ENCODE measurements at regions not wholly inside any gene's neighbourhood (a gene's known extent, or its start where the extent isn't known, plus 50 kb on each side); places are given as distances from the start of the nearest gene placed in this dataset.
"Not testable (repeated sequence)": the region's sequence is repeated elsewhere in the genome, so short reads cannot be mapped to it uniquely, and the experiment has no call there.

GRCh38 chr10:101280511-101280910 is 51.2 kb upstream of the LBX1 start:
- TF ChIP-seq, protein P1, sequence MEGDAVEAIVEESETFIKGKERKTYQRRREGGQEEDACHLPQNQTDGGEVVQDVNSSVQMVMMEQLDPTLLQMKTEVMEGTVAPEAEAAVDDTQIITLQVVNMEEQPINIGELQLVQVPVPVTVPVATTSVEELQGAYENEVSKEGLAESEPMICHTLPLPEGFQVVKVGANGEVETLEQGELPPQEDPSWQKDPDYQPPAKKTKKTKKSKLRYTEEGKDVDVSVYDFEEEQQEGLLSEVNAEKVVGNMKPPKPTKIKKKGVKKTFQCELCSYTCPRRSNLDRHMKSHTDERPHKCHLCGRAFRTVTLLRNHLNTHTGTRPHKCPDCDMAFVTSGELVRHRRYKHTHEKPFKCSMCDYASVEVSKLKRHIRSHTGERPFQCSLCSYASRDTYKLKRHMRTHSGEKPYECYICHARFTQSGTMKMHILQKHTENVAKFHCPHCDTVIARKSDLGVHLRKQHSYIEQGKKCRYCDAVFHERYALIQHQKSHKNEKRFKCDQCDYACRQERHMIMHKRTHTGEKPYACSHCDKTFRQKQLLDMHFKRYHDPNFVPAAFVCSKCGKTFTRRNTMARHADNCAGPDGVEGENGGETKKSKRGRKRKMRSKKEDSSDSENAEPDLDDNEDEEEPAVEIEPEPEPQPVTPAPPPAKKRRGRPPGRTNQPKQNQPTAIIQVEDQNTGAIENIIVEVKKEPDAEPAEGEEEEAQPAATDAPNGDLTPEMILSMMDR (IDR thresholded peaks at IDR 0.05; ENCODE audit: low read depth, low read length, missing control alignments), result no peak

GRCh38 chr10:101280921-101281320 is 51.7 kb upstream of the LBX1 start:
- H3K36me3 ChIP-seq (replicated peaks); H3K27ac ChIP-seq; in situ Hi-C loops (cut with HindIII; ENCODE audit: low pct_ligation_motif_present, low sequenced_read_pairs); H3K4me3 ChIP-seq (ENCODE audit: low read depth, low read length); DNase-seq: not testable (repeated sequence)
- H3K27me3 ChIP-seq (replicated peaks), result peaks cover 40% of the 10 kb centered on the region

More at GRCh38 chr10:101280511-101280910, 51.2 kb upstream of the LBX1 start:
- H3K4me3 ChIP-seq (ENCODE audit: low read depth, low read length), result no peak overlapping the region
- H3K27me3 ChIP-seq (replicated peaks), result peaks cover 38% of the 10 kb centered on the region
- H3K36me3 ChIP-seq (replicated peaks), result no peaks in the 10 kb centered on the region
- no peak for DNase-seq
- in situ Hi-C loops (cut with HindIII; ENCODE audit: low pct_ligation_motif_present, low sequenced_read_pairs), result no loop called here
- no peak overlapping the region for H3K27ac ChIP-seq

DNA sequence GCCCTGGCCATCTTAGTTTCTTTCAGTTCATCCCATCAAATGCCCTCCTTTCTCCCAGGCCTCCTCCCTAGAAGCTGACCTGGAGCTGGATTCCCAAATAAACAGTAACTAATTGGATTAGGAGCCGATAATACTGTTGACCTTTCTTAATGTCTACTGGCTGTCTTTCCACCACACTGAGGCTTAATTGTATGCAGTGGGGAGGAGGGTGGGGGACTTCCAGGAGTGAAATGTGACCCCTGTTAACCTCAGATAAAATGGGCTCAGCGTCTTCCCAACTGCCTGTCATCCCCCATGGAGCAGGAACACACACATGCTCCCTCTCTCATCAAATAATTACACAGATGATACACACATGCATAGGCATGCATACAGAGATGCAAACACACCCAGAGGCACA is 53.7 kb upstream of the LBX1 start:
- peaks cover 52% of the 10 kb centered on the region for H3K27me3 ChIP-seq (replicated peaks)
- H3K4me3 ChIP-seq (ENCODE audit: low read depth, low read length), result no peak overlapping the region

DNA sequence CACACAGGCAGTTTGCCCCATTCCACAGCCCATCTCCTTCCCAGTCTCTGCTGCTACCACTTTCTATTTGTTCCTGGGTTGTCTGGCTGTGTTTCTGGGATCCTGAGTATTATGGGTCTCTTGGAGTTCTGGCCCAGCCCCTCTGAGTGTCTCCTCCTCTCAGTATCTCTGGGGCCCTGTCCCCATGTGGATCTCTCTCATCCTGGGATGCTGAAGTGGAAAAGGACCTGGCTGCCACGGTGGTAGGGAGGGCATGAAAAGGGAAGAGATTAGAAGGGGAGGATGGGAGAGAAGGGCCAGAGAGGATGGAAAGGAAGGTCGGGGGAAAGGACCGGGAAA is 54.5 kb upstream of the LBX1 start:
- TF ChIP-seq, protein P1 (IDR thresholded peaks at IDR 0.05; ENCODE audit: low read depth, low read length, missing control alignments), result no peak
- in situ Hi-C loops (cut with HindIII; ENCODE audit: low pct_ligation_motif_present, low sequenced_read_pairs), result no loop called here

More for the DNA sequence above, 53.7 kb upstream of the LBX1 start:
- Histone ChIP-seq H3K36me3 (replicated peaks) (no peaks in the 10 kb centered on the region), H3K27ac (no peak overlapping the region)
- TF ChIP-seq, protein P1 (IDR thresholded peaks at IDR 0.05; ENCODE audit: low read depth, low read length, missing control alignments), result no peak
- in situ Hi-C loops (cut with HindIII; ENCODE audit: low pct_ligation_motif_present, low sequenced_read_pairs), result no loop called here
- DNase-seq, result no peak

GRCh38 chr10:101284101-101284743 is 55.0 kb upstream of the LBX1 start:
- TF ChIP-seq, protein P1 (IDR thresholded peaks at IDR 0.05; ENCODE audit: low read depth, low read length, missing control alignments), result no peak
- Histone ChIP-seq H3K36me3 (replicated peaks) (no peaks in the 10 kb centered on the region), H3K27ac (no peak overlapping the region), H3K27me3 (replicated peaks) (peaks cover 57% of the 10 kb centered on the region), H3K4me3 (ENCODE audit: low read depth, low read length) (no peak overlapping the region)
- no peak for DNase-seq
- in situ Hi-C loops (cut with HindIII; ENCODE audit: low pct_ligation_motif_present, low sequenced_read_pairs), result no loop called here

More for the DNA sequence above, 54.5 kb upstream of the LBX1 start:
- Histone ChIP-seq H3K4me3 (ENCODE audit: low read depth, low read length) (no peak overlapping the region), H3K27me3 (replicated peaks) (peaks cover 56% of the 10 kb centered on the region), H3K27ac (no peak overlapping the region), H3K36me3 (replicated peaks) (no peaks in the 10 kb centered on the region)
- DNase-seq, result no peak

GRCh38 chr10:101284744-101285463 is 55.6 kb upstream of the LBX1 start:
- Histone ChIP-seq H3K27me3 (replicated peaks) (peaks cover 63% of the 10 kb centered on the region), H3K4me3 (ENCODE audit: low read depth, low read length) (no peak overlapping the region), H3K36me3 (replicated peaks) (no peaks in the 10 kb centered on the region), H3K27ac (no peak overlapping the region)
- TF ChIP-seq, protein P1 (IDR thresholded peaks at IDR 0.05; ENCODE audit: low read depth, low read length, missing control alignments), result no peak
- in situ Hi-C loops (cut with HindIII; ENCODE audit: low pct_ligation_motif_present, low sequenced_read_pairs), result no loop called here
- DNase-seq, result no peak
